Coronary artery (tissue), 2 donors: ENCODE measurements at regions not wholly inside any gene's neighbourhood (a gene's known extent, or its start where the extent isn't known, plus 50 kb on each side); places are given as distances from the start of the nearest gene placed in this dataset.

Experiments used
- DNase-seq: peaks from one replicate; pipeline ENCODE4 v3.0.0-alpha.2; 2017; ENCODE audit warnings: low spot score
- H3K27ac ChIP-seq, 2 donors: fragments of 200-600 bp; sonication (generic); one replicate each; pipeline ENCODE4 v1.5.1; 2016 to 2019
- H3K4me3 ChIP-seq: fragments of 200-600 bp; sonication (generic); 2 replicates; pipeline ENCODE4 v1.5.1; 2016; ENCODE audit warnings: mild to moderate bottlenecking, moderate library complexity
- CTCF ChIP-seq: fragments of 200-600 bp; sonication (generic); IDR thresholded peaks from one replicate; pipeline ENCODE4 v1.5.1; 2019; ENCODE audit warnings: antibody characterized with exemption

- H3K27ac ChIP-seq = no peak overlapping the region
- no peak for DNase-seq
- no peak for TF ChIP-seq CTCF
- H3K4me3 ChIP-seq = no peak overlapping the region
Measured at GRCh38 chr16:59886021-59886420, 1151.9 kb upstream of the GOT2 start.

- DNase-seq = no peak
- TF ChIP-seq CTCF = no peak
- Histone ChIP-seq H3K27ac (no peak overlapping the region), H3K4me3 (no peak overlapping the region)
Measured at GRCh38 chr16:59881376-59881775, 1147.3 kb upstream of the GOT2 start.

GRCh38 chr16:59880611-59881010, 1146.5 kb upstream of the GOT2 start:
- Histone ChIP-seq H3K4me3 (no peak overlapping the region), H3K27ac (no peak overlapping the region)
- DNase-seq = no peak
- no peak for TF ChIP-seq CTCF

- no peak overlapping the region for H3K27ac ChIP-seq
- DNase-seq = no peak
- no peak for TF ChIP-seq CTCF
- no peak overlapping the region for H3K4me3 ChIP-seq
Measured at GRCh38 chr16:59878999-59879398, 1144.9 kb upstream of the GOT2 start.

GRCh38 chr16:59878479-59878878, 1144.4 kb upstream of the GOT2 start:
- H3K27ac ChIP-seq = no peak overlapping the region
- DNase-seq = no peak
- TF ChIP-seq CTCF = no peak
- no peak overlapping the region for H3K4me3 ChIP-seq

- DNase-seq = no peak
- Histone ChIP-seq H3K4me3 (no peak overlapping the region), H3K27ac (no peak overlapping the region)
- TF ChIP-seq CTCF = no peak
Measured at GRCh38 chr16:59864981-59865666, 1131.0 kb upstream of the GOT2 start.

- no peak overlapping the region for H3K4me3 ChIP-seq
- DNase-seq = no peak
- TF ChIP-seq CTCF = no peak
- H3K27ac ChIP-seq = no peak overlapping the region
Measured at GRCh38 chr16:59859676-59860402, 1125.7 kb upstream of the GOT2 start.
